ENCODE measurements at regions not wholly inside any gene's neighbourhood (a gene's known extent, or its start where the extent isn't known, plus 50 kb on each side); places are given as distances from the start of the nearest gene placed in this dataset.

- Histone ChIP-seq H3K4me3 (ENCODE audit: low read length) (no peak overlapping the region), H3K27me3 (ENCODE audit: control insufficient read depth, insufficient read depth, low read length) (no peaks in the 10 kb centered on the region), H3K4me2 (ENCODE audit: low read length) (no peak overlapping the region), H3K9me3 (replicated peaks; ENCODE audit: low read length) (no peaks in the 10 kb centered on the region), H3K4me1 (ENCODE audit: control insufficient read depth, insufficient read depth, low read length) (no peaks in the 10 kb centered on the region), H3K9ac (ENCODE audit: low read depth, low read length) (no peak overlapping the region), H3K36me3 (ENCODE audit: insufficient read depth, low read length) (no peaks in the 10 kb centered on the region)
Observed at GRCh38 chr3:18883571-18883970, 264.7 kb upstream of the KCNH8 start.

DNA sequence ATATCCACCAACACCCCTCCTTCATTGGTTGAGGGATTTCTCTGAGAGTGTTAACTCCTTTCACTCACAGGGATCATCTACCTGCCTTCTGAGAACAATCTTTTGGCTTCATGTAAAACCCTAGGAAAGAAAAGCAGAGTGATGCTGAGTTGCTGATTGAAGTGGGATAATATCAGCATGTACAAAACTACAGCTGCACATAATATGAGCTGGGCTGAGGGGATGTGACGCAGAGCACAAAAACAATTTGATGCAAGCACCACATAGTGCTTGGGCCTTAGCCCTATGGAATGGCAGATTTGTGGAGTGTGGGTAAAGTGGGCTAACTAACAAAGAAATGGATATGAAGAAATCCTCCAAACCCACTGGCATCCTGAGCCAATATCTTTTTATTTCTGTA lies 267.6 kb upstream of the KCNH8 start:
- Histone ChIP-seq H3K4me1 (ENCODE audit: control insufficient read depth, insufficient read depth, low read length) (no peaks in the 10 kb centered on the region), H3K9me3 (replicated peaks; ENCODE audit: low read length) (no peaks in the 10 kb centered on the region), H3K36me3 (ENCODE audit: insufficient read depth, low read length) (no peaks in the 10 kb centered on the region), H3K4me2 (ENCODE audit: low read length) (no peak overlapping the region), H3K9ac (ENCODE audit: low read depth, low read length) (no peak overlapping the region), H3K27me3 (ENCODE audit: control insufficient read depth, insufficient read depth, low read length) (no peaks in the 10 kb centered on the region), H3K4me3 (ENCODE audit: low read length) (no peak overlapping the region)

DNA sequence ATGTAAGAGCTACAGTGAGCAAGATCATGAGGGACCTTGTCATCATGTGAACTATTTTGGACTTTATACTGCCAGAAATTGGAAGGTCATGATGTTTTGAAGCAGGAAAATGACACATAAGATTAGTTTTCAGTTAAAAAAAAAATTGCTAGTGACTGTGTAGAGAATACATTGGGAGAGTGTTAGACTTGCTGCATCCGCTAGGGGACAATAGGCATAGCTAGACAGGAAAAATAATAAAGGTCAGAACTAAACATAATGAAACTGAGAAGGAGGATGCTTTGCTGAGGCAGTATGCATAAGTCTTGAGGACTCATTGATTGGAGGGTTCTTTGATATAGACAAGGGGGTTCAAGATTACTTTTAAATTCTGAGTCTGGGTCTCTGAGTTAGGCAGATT lies 275.8 kb upstream of the KCNH8 start:
- Histone ChIP-seq H3K9me3 (replicated peaks; ENCODE audit: low read length) (no peaks in the 10 kb centered on the region), H3K9ac (ENCODE audit: low read depth, low read length) (no peak overlapping the region), H3K4me1 (ENCODE audit: control insufficient read depth, insufficient read depth, low read length) (no peaks in the 10 kb centered on the region), H3K4me2 (ENCODE audit: low read length) (no peak overlapping the region), H3K27me3 (ENCODE audit: control insufficient read depth, insufficient read depth, low read length) (no peaks in the 10 kb centered on the region), H3K36me3 (ENCODE audit: insufficient read depth, low read length) (no peaks in the 10 kb centered on the region), H3K4me3 (ENCODE audit: low read length) (no peak overlapping the region)

DNA sequence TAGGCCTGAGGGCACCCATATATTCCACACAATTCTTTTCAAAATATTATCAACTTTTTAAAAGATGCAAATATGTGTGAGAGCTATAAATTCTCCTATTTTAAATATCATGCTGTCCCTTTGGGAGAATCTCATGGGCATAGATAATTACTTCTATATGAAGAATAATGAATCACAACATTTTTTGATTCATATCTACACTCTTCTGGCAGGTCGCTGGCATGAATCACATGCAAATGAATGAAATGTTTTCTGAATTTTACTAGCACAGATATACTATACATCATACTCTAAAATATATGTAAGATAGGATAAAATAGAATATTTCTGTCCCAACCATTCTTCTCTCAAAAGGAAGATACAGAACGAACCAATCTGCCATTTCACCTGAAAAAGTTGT lies 277.7 kb upstream of the KCNH8 start:
- no peak overlapping the region for H3K4me3 ChIP-seq (ENCODE audit: low read length)
- H3K4me2 ChIP-seq (ENCODE audit: low read length), result no peak overlapping the region

GRCh38 chr3:18870074-18870640 lies 278.2 kb upstream of the KCNH8 start:
- H3K36me3 ChIP-seq (ENCODE audit: insufficient read depth, low read length), result no peaks in the 10 kb centered on the region
- no peaks in the 10 kb centered on the region for H3K27me3 ChIP-seq (ENCODE audit: control insufficient read depth, insufficient read depth, low read length)
- H3K4me2 ChIP-seq (ENCODE audit: low read length), result no peak overlapping the region
- H3K4me1 ChIP-seq (ENCODE audit: control insufficient read depth, insufficient read depth, low read length), result no peaks in the 10 kb centered on the region
- H3K9ac ChIP-seq (ENCODE audit: low read depth, low read length), result no peak overlapping the region
- H3K4me3 ChIP-seq (ENCODE audit: low read length), result no peak overlapping the region
- no peaks in the 10 kb centered on the region for H3K9me3 ChIP-seq (replicated peaks; ENCODE audit: low read length)

More for the DNA sequence above, 277.7 kb upstream of the KCNH8 start:
- H3K36me3 ChIP-seq (ENCODE audit: insufficient read depth, low read length), result no peaks in the 10 kb centered on the region
- H3K9ac ChIP-seq (ENCODE audit: low read depth, low read length), result no peak overlapping the region
- H3K9me3 ChIP-seq (replicated peaks; ENCODE audit: low read length), result no peaks in the 10 kb centered on the region
- no peaks in the 10 kb centered on the region for H3K27me3 ChIP-seq (ENCODE audit: control insufficient read depth, insufficient read depth, low read length)
- H3K4me1 ChIP-seq (ENCODE audit: control insufficient read depth, insufficient read depth, low read length), result no peaks in the 10 kb centered on the region

GRCh38 chr3:18868911-18869689 lies 279.2 kb upstream of the KCNH8 start:
- no peaks in the 10 kb centered on the region for H3K4me1 ChIP-seq (ENCODE audit: control insufficient read depth, insufficient read depth, low read length)
- H3K9me3 ChIP-seq (replicated peaks; ENCODE audit: low read length), result no peaks in the 10 kb centered on the region
- H3K4me3 ChIP-seq (ENCODE audit: low read length), result no peak overlapping the region
- H3K36me3 ChIP-seq (ENCODE audit: insufficient read depth, low read length), result no peaks in the 10 kb centered on the region
- no peaks in the 10 kb centered on the region for H3K27me3 ChIP-seq (ENCODE audit: control insufficient read depth, insufficient read depth, low read length)
- H3K9ac ChIP-seq (ENCODE audit: low read depth, low read length), result no peak overlapping the region
- H3K4me2 ChIP-seq (ENCODE audit: low read length), result no peak overlapping the region

DNA sequence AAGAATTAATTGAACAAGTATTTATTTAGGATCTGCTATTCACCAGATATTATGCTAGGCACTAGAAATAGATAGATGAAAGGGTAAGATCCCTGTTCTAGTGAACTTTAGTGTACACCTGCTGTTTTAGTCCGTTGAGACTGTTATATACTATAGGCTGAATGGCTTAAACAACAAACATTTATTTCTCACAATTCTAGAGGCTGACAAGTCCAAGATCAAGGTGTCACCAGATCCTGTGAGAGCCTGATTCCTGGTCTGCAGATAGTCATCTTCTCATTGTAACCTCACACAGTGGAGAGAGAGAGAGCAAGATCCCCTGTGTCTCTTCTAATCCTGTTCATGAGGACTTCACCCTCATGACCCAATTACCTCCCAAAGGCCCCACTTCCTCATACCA lies 281.4 kb upstream of the KCNH8 start:
- Histone ChIP-seq H3K9ac (ENCODE audit: low read depth, low read length) (no peak overlapping the region), H3K4me2 (ENCODE audit: low read length) (no peak overlapping the region), H3K36me3 (ENCODE audit: insufficient read depth, low read length) (no peaks in the 10 kb centered on the region), H3K9me3 (replicated peaks; ENCODE audit: low read length) (no peaks in the 10 kb centered on the region), H3K27me3 (ENCODE audit: control insufficient read depth, insufficient read depth, low read length) (no peaks in the 10 kb centered on the region), H3K4me3 (ENCODE audit: low read length) (no peak overlapping the region), H3K4me1 (ENCODE audit: control insufficient read depth, insufficient read depth, low read length) (no peaks in the 10 kb centered on the region)

- no peaks in the 10 kb centered on the region for H3K9me3 ChIP-seq (replicated peaks; ENCODE audit: low read length)
Observed at GRCh38 chr3:18864933-18865731, 283.2 kb upstream of the KCNH8 start.

DNA sequence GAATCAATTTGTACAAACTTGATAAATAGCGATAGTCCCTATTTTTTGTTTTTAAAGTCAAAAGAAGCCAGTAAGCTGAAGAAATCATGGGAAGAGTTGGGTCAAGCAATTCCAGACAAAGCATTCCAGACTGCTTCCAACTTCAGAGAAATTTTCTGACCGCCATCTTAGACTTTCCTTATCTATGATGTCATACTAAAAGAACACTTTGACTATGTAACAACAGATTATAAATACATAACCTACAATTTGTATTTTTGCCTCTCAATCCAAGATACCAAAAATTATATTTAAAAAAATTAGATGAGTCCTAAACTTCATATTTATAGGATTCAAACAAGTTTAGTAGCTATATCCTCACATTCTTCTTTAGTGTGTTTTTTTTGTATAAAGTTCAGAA lies 286.2 kb upstream of the KCNH8 start:
- H3K9me3 ChIP-seq (replicated peaks; ENCODE audit: low read length), result no peaks in the 10 kb centered on the region
- H3K4me2 ChIP-seq (ENCODE audit: low read length), result no peak overlapping the region

More at GRCh38 chr3:18864933-18865731, 283.2 kb upstream of the KCNH8 start:
- Histone ChIP-seq H3K4me3 (ENCODE audit: low read length) (no peak overlapping the region), H3K27me3 (ENCODE audit: control insufficient read depth, insufficient read depth, low read length) (no peaks in the 10 kb centered on the region), H3K36me3 (ENCODE audit: insufficient read depth, low read length) (no peaks in the 10 kb centered on the region), H3K4me2 (ENCODE audit: low read length) (no peak overlapping the region), H3K4me1 (ENCODE audit: control insufficient read depth, insufficient read depth, low read length) (no peaks in the 10 kb centered on the region), H3K9ac (ENCODE audit: low read depth, low read length) (no peak overlapping the region)

DNA sequence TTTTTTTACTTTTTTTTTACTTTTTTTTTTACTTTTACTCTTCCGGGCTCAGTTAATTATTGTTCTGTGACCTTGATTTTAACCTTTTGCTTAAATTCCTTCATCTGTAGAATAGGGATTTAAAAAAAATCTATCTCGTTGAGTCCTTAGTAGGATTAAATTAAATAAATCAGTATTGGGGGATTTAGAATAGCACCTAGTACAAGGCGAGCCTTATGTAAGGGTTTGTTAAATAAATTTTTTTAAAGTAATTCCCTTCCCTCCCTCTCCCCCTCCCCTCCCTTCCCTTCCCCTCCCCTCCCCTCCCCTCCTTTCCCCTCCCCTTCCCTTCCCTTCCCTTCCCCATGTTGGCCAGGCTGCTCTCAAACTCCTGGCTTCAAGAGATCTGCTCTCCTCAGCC lies 287.2 kb upstream of the KCNH8 start:
- H3K4me2 ChIP-seq (ENCODE audit: low read length), result no peak overlapping the region
- no peaks in the 10 kb centered on the region for H3K27me3 ChIP-seq (ENCODE audit: control insufficient read depth, insufficient read depth, low read length)
- H3K9me3 ChIP-seq (replicated peaks; ENCODE audit: low read length), result no peaks in the 10 kb centered on the region
- no peaks in the 10 kb centered on the region for H3K4me1 ChIP-seq (ENCODE audit: control insufficient read depth, insufficient read depth, low read length)
- H3K36me3 ChIP-seq (ENCODE audit: insufficient read depth, low read length), result no peaks in the 10 kb centered on the region
- H3K4me3 ChIP-seq (ENCODE audit: low read length), result no peak overlapping the region
- no peak overlapping the region for H3K9ac ChIP-seq (ENCODE audit: low read depth, low read length)

More for the DNA sequence above, 286.2 kb upstream of the KCNH8 start:
- Histone ChIP-seq H3K4me1 (ENCODE audit: control insufficient read depth, insufficient read depth, low read length) (no peaks in the 10 kb centered on the region), H3K36me3 (ENCODE audit: insufficient read depth, low read length) (no peaks in the 10 kb centered on the region), H3K27me3 (ENCODE audit: control insufficient read depth, insufficient read depth, low read length) (no peaks in the 10 kb centered on the region), H3K4me3 (ENCODE audit: low read length) (no peak overlapping the region), H3K9ac (ENCODE audit: low read depth, low read length) (no peak overlapping the region)

GRCh38 chr3:18853269-18853668 lies 295.0 kb upstream of the KCNH8 start:
- Histone ChIP-seq H3K27me3 (ENCODE audit: control insufficient read depth, insufficient read depth, low read length) (no peaks in the 10 kb centered on the region), H3K4me3 (ENCODE audit: low read length) (no peak overlapping the region), H3K4me1 (ENCODE audit: control insufficient read depth, insufficient read depth, low read length) (no peaks in the 10 kb centered on the region), H3K36me3 (ENCODE audit: insufficient read depth, low read length) (no peaks in the 10 kb centered on the region), H3K9me3 (replicated peaks; ENCODE audit: low read length) (no peaks in the 10 kb centered on the region), H3K4me2 (ENCODE audit: low read length) (no peak overlapping the region), H3K9ac (ENCODE audit: low read depth, low read length) (no peak overlapping the region)

Measured in skeletal muscle satellite cell (primary cell).